Stimulated activated CD4-positive, alpha-beta T cell treated with anti-CD3 and anti-CD28 coated beads, Interleukin-1b, Interleukin-23, amount 100 ng/mL, for 48 hours (primary cell): ENCODE measurements at regions not wholly inside any gene's neighbourhood (a gene's known extent, or its start where the extent isn't known, plus 50 kb on each side); places are given as distances from the start of the nearest gene placed in this dataset.

Source experiments
- DNase-seq: peaks from one replicate; pipeline ENCODE4 v3.0.0-alpha.2; 2020

- DNase-seq: no peak
These were observed 60.0 kb upstream of the HDAC4 start for GRCh38 chr2:239460780-239461179.

- no peak for DNase-seq
These were observed 58.8 kb upstream of the HDAC4 start for GRCh38 chr2:239459606-239460005.

- no peak for DNase-seq
These were observed 58.2 kb upstream of the HDAC4 start for GRCh38 chr2:239459056-239459455.

- no peak for DNase-seq
These were observed 57.0 kb upstream of the HDAC4 start for GRCh38 chr2:239457586-239458445.

- no peak for DNase-seq
These were observed 56.1 kb upstream of the HDAC4 start for GRCh38 chr2:239456940-239457339.

- no peak for DNase-seq
These were observed 54.8 kb upstream of the HDAC4 start for GRCh38 chr2:239455436-239456203.

- no peak for DNase-seq
These were observed 53.7 kb upstream of the HDAC4 start for GRCh38 chr2:239454507-239454906.
